AG04449 (cell line): ENCODE measurements at regions not wholly inside any gene's neighbourhood (a gene's known extent, or its start where the extent isn't known, plus 50 kb on each side); places are given as distances from the start of the nearest gene placed in this dataset.
"Not testable (repeated sequence)": the region's sequence is repeated elsewhere in the genome, so short reads cannot be mapped to it uniquely, and the experiment has no call there.

Experiments used
- CTCF ChIA-PET: fragments of 350-600 bp; formaldehyde crosslinking; extraction: SDS; loops from one replicate; lab custom pipeline; 2021; ENCODE audit warnings: antibody characterized with exemption; lab: Yijun Ruan, JAX
- POLR2A ChIA-PET: fragments of 400-600, 350-600 bp; formaldehyde crosslinking; extraction: SDS; loops from one replicate; lab custom pipeline; 2020; ENCODE audit warnings: antibody characterized with exemption, inconsistent platforms; lab: Yijun Ruan, JAX
- DNase-seq: peaks from one replicate; pipeline ENCODE4 v3.0.0-alpha.2; 2010; ENCODE audit warnings: low read depth, low spot score
- H3K4me3 ChIP-seq: 2 replicates; pipeline ENCODE4 v1.5.1; 2011; ENCODE audit warnings: low read depth, mild to moderate bottlenecking, control low read depth, low read length
- CTCF ChIP-seq: IDR thresholded peaks from one replicate; pipeline ENCODE4 v1.5.1; 2011; ENCODE audit warnings: mild to moderate bottlenecking, moderate library complexity, low read length, control low read depth, inconsistent platforms; ENCODE audit not compliant: insufficient read depth; ENCODE audit errors: missing control alignments

- ChIA-PET POLR2A (no interaction called here), CTCF (no interaction called here)
- H3K4me3 ChIP-seq = no peak overlapping the region
- no peak for DNase-seq
- no peak for TF ChIP-seq CTCF
These were observed 254.0 kb downstream of the DLL1 start for GRCh38 chr6:170036916-170037315.

GRCh38 chr6:170036367-170036766 is 254.5 kb downstream of the DLL1 start:
- H3K4me3 ChIP-seq, POLR2A ChIA-PET, DNase-seq, CTCF ChIA-PET: not testable (repeated sequence)

- POLR2A ChIA-PET = no interaction called here
- CTCF ChIA-PET = no interaction called here
- H3K4me3 ChIP-seq = no peak overlapping the region
- DNase-seq = no peak
- no peak for TF ChIP-seq CTCF
These were observed 255.0 kb downstream of the DLL1 start for GRCh38 chr6:170035901-170036304.

- CTCF ChIA-PET = no interaction called here
- POLR2A ChIA-PET = no interaction called here
These were observed 255.8 kb downstream of the DLL1 start for GRCh38 chr6:170035044-170035443.

GRCh38 chr6:170034294-170034693 is 256.6 kb downstream of the DLL1 start:
- no peak overlapping the region for H3K4me3 ChIP-seq
- ChIA-PET CTCF (no interaction called here), POLR2A (no interaction called here)
- no peak for TF ChIP-seq CTCF
- DNase-seq = no peak

More at GRCh38 chr6:170035044-170035443, 255.8 kb downstream of the DLL1 start:
- TF ChIP-seq CTCF = no peak
- H3K4me3 ChIP-seq = no peak overlapping the region
- no peak for DNase-seq

GRCh38 chr6:170033666-170034065 is 257.2 kb downstream of the DLL1 start:
- POLR2A ChIA-PET = no interaction called here
- DNase-seq = no peak
- H3K4me3 ChIP-seq = no peak overlapping the region
- CTCF ChIA-PET = no interaction called here
- TF ChIP-seq CTCF = no peak

GRCh38 chr6:170032706-170033309 is 258.1 kb downstream of the DLL1 start:
- no peak for TF ChIP-seq CTCF
- H3K4me3 ChIP-seq = no peak overlapping the region
- CTCF ChIA-PET = no interaction called here
- POLR2A ChIA-PET = no interaction called here
- DNase-seq = no peak
